Memory B cell (primary cell): ENCODE measurements at regions not wholly inside any gene's neighbourhood (a gene's known extent, or its start where the extent isn't known, plus 50 kb on each side); places are given as distances from the start of the nearest gene placed in this dataset.
"Not testable (repeated sequence)": the region's sequence is repeated elsewhere in the genome, so short reads cannot be mapped to it uniquely, and the experiment has no call there.

Experiments used
- ATAC-seq: fragments of 150-1000 bp; cut with Tn5 transposase; 2 replicates; pipeline ENCODE4 v1.10.0; 2021; ENCODE audit warnings: low read depth, mild to moderate bottlenecking, moderate library complexity
- DNase-seq, 2 donors: peaks; one replicate each; pipeline ENCODE4 v3.0.0; 2022; ENCODE audit warnings: low spot score in 2 of 2
- H3K27ac Mint-ChIP-seq: one replicate; pipeline ENCODE4 v1.8.0; 2022; ENCODE audit warnings: mild to moderate bottlenecking, moderate library complexity, mixed read lengths
- H3K27me3 Mint-ChIP-seq: one replicate; pipeline ENCODE4 v1.8.0; 2022; ENCODE audit warnings: mixed read lengths
- H3K36me3 Mint-ChIP-seq: one replicate; pipeline ENCODE4 v1.8.0; 2022; ENCODE audit warnings: mild to moderate bottlenecking, mixed read lengths
- H3K4me1 Mint-ChIP-seq: one replicate; pipeline ENCODE4 v1.8.0; 2022; ENCODE audit warnings: mixed read lengths
- H3K4me3 Mint-ChIP-seq: one replicate; pipeline ENCODE4 v1.8.0; 2022; ENCODE audit warnings: mild to moderate bottlenecking, moderate library complexity, mixed read lengths
- H3K9me3 Mint-ChIP-seq: one replicate; pipeline ENCODE4 v1.8.0; 2022; ENCODE audit warnings: mixed read lengths

- no peaks in the 10 kb centered on the region for H3K9me3 Mint-ChIP-seq
- no peak overlapping the region for H3K27ac Mint-ChIP-seq
- no peak for ATAC-seq
- peaks cover 6% of the 10 kb centered on the region for H3K27me3 Mint-ChIP-seq
- no peaks in the 10 kb centered on the region for H3K36me3 Mint-ChIP-seq
- H3K4me1 Mint-ChIP-seq = no peaks in the 10 kb centered on the region
- DNase-seq = no peak
- H3K4me3 Mint-ChIP-seq = no peak overlapping the region
These were observed 68.2 kb downstream of the LHX9 start for GRCh38 chr1:197985351-197985750.

DNA sequence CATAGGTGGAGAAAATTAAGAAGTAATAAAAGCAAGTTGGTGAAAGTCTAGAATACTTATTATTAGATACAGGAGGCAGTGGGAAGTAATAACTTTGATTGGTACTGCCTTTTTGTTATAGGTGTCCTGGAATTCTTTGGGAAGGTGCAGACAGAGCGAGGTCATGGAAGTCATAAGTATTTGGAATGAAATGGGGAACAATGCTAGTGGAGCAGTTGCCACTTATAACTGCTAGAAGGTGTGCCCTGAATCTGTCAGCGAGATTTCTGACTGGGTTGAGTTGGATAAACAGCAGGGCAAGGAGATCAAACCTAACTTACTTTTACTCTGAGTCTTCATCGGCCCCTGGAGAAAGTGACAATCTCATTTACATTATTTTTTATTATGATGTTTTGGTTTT is 69.6 kb downstream of the LHX9 start:
- Mint-ChIP-seq H3K27ac (no peak overlapping the region), H3K27me3 (peaks cover 3% of the 10 kb centered on the region), H3K4me3 (no peak overlapping the region), H3K36me3 (no peaks in the 10 kb centered on the region), H3K9me3 (no peaks in the 10 kb centered on the region), H3K4me1 (no peaks in the 10 kb centered on the region)
- DNase-seq (no peak), ATAC-seq (no peak)

DNA sequence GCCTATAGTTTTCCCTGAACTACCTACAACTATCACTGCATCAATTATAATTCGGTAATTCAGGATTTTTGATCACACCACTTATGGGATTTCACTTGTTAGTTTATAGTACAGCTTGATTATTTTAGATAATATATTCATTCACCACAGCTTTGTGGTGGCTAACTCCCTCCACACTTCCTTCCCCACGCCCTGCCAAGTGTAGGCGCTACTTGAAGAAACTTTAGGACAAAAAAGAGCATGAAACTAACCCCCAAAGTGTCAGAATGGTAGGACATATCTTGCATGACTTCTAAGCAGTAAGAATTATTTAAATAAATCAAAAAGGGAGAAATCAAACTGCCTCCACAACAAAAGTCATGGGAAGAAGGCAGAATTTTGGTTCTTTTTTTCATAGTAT is 70.1 kb downstream of the LHX9 start:
- no peaks in the 10 kb centered on the region for H3K9me3 Mint-ChIP-seq
- no peak overlapping the region for H3K4me3 Mint-ChIP-seq
- H3K36me3 Mint-ChIP-seq = no peaks in the 10 kb centered on the region
- no peaks in the 10 kb centered on the region for H3K4me1 Mint-ChIP-seq
- no peak overlapping the region for H3K27ac Mint-ChIP-seq
- ATAC-seq = no peak
- H3K27me3 Mint-ChIP-seq = peaks cover 3% of the 10 kb centered on the region
- no peak for DNase-seq

DNA sequence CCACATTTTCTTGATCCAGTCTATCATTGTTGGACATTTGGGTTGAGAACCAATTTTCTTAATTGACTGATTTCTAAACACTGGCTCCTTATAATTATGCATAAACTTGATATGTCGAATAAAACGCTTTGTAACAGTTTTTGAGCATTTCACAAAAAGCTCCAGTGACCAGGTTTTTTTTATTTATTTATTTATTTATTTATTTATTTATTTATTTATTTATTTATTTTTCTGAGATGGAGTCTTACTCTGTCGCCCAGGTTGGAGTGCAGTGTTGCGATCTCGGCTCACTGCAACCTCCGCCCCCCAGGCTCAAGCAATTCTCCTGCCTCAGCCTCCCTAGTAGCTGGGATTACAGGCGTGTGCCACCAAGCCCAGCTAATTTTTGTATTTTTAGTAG is 71.4 kb downstream of the LHX9 start:
- H3K36me3 Mint-ChIP-seq, H3K27me3 Mint-ChIP-seq, H3K4me3 Mint-ChIP-seq, ATAC-seq, H3K9me3 Mint-ChIP-seq, H3K27ac Mint-ChIP-seq, DNase-seq, H3K4me1 Mint-ChIP-seq: not testable (repeated sequence)

- H3K27ac Mint-ChIP-seq = no peak overlapping the region
- H3K36me3 Mint-ChIP-seq = no peaks in the 10 kb centered on the region
- ATAC-seq (no peak), DNase-seq (no peak)
- no peak overlapping the region for H3K4me3 Mint-ChIP-seq
- no peaks in the 10 kb centered on the region for H3K9me3 Mint-ChIP-seq
- no peaks in the 10 kb centered on the region for H3K27me3 Mint-ChIP-seq
- H3K4me1 Mint-ChIP-seq = no peaks in the 10 kb centered on the region
These were observed 71.9 kb downstream of the LHX9 start for GRCh38 chr1:197989058-197989457.

- no peak for ATAC-seq
- Mint-ChIP-seq H3K27me3 (peaks cover 6% of the 10 kb centered on the region), H3K36me3 (no peaks in the 10 kb centered on the region), H3K27ac (no peak overlapping the region), H3K4me3 (no peak overlapping the region), H3K4me1 (no peaks in the 10 kb centered on the region), H3K9me3 (no peaks in the 10 kb centered on the region)
- DNase-seq = no peak
These were observed 74.4 kb downstream of the LHX9 start for GRCh38 chr1:197991594-197991993.

GRCh38 chr1:197994907-197995407 is 77.8 kb downstream of the LHX9 start:
- H3K9me3 Mint-ChIP-seq = no peaks in the 10 kb centered on the region
- no peaks in the 10 kb centered on the region for H3K4me1 Mint-ChIP-seq
- no peak overlapping the region for H3K27ac Mint-ChIP-seq
- no peaks in the 10 kb centered on the region for H3K36me3 Mint-ChIP-seq
- no peak overlapping the region for H3K4me3 Mint-ChIP-seq
- peaks cover 6% of the 10 kb centered on the region for H3K27me3 Mint-ChIP-seq
- DNase-seq = no peak
- no peak for ATAC-seq

- no peak overlapping the region for H3K27ac Mint-ChIP-seq
- H3K36me3 Mint-ChIP-seq = no peaks in the 10 kb centered on the region
- no peaks in the 10 kb centered on the region for H3K4me1 Mint-ChIP-seq
- no peaks in the 10 kb centered on the region for H3K9me3 Mint-ChIP-seq
- peaks cover 6% of the 10 kb centered on the region for H3K27me3 Mint-ChIP-seq
- no peak for DNase-seq
- ATAC-seq = no peak
- no peak overlapping the region for H3K4me3 Mint-ChIP-seq
These were observed 78.5 kb downstream of the LHX9 start for GRCh38 chr1:197995408-197996258.

GRCh38 chr1:197996259-197996512 is 79.0 kb downstream of the LHX9 start:
- not testable (repeated sequence) for H3K9me3 Mint-ChIP-seq, ATAC-seq, H3K27ac Mint-ChIP-seq, H3K4me1 Mint-ChIP-seq, DNase-seq, H3K27me3 Mint-ChIP-seq, H3K36me3 Mint-ChIP-seq, H3K4me3 Mint-ChIP-seq

GRCh38 chr1:197998110-197998509 is 80.9 kb downstream of the LHX9 start:
- peaks cover 6% of the 10 kb centered on the region for H3K27me3 Mint-ChIP-seq
- no peak overlapping the region for H3K27ac Mint-ChIP-seq
- no peaks in the 10 kb centered on the region for H3K4me1 Mint-ChIP-seq
- H3K9me3 Mint-ChIP-seq = no peaks in the 10 kb centered on the region
- ATAC-seq (no peak), DNase-seq (no peak)
- H3K4me3 Mint-ChIP-seq = no peak overlapping the region
- H3K36me3 Mint-ChIP-seq = no peaks in the 10 kb centered on the region

- H3K36me3 Mint-ChIP-seq = no peaks in the 10 kb centered on the region
- no peak for DNase-seq
- no peaks in the 10 kb centered on the region for H3K4me1 Mint-ChIP-seq
These were observed 84.7 kb downstream of the LHX9 start for GRCh38 chr1:198001776-198002408.

GRCh38 chr1:198003468-198003867 is 86.3 kb downstream of the LHX9 start:
- no peaks in the 10 kb centered on the region for H3K9me3 Mint-ChIP-seq
- H3K27ac Mint-ChIP-seq = no peak overlapping the region
- no peak overlapping the region for H3K4me3 Mint-ChIP-seq
- no peak for ATAC-seq
- H3K4me1 Mint-ChIP-seq = no peaks in the 10 kb centered on the region
- no peak for DNase-seq
- no peaks in the 10 kb centered on the region for H3K36me3 Mint-ChIP-seq
- H3K27me3 Mint-ChIP-seq = peaks cover 3% of the 10 kb centered on the region

More at GRCh38 chr1:198001776-198002408, 84.7 kb downstream of the LHX9 start:
- no peak for ATAC-seq
- H3K27ac Mint-ChIP-seq = no peak overlapping the region
- H3K9me3 Mint-ChIP-seq = no peaks in the 10 kb centered on the region
- H3K27me3 Mint-ChIP-seq = peaks cover 2% of the 10 kb centered on the region
- H3K4me3 Mint-ChIP-seq = no peak overlapping the region

DNA sequence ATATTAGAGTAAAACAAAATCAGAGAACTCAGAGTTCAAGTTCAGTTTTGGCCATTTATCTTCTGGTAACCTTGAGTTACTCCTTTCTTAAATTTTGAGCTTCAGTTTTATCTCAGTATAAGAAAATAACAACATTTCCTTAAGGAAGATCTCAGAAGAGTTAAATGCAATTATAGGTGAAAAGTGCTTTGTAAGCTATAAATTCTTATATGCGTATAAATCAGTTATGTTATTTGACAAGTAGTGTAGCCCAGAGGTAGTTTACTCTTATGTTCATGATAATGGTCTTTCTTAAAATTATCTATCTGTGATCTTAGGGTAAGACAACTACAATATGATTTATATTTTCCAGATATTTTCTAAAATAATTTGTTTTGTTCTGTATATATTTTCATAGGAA is 89.8 kb downstream of the LHX9 start:
- DNase-seq = no peak
- Mint-ChIP-seq H3K9me3 (peaks cover 6% of the 10 kb centered on the region), H3K36me3 (no peaks in the 10 kb centered on the region), H3K27ac (no peak overlapping the region), H3K27me3 (peaks cover 6% of the 10 kb centered on the region), H3K4me3 (no peak overlapping the region), H3K4me1 (no peaks in the 10 kb centered on the region)
- ATAC-seq = no peak

DNA sequence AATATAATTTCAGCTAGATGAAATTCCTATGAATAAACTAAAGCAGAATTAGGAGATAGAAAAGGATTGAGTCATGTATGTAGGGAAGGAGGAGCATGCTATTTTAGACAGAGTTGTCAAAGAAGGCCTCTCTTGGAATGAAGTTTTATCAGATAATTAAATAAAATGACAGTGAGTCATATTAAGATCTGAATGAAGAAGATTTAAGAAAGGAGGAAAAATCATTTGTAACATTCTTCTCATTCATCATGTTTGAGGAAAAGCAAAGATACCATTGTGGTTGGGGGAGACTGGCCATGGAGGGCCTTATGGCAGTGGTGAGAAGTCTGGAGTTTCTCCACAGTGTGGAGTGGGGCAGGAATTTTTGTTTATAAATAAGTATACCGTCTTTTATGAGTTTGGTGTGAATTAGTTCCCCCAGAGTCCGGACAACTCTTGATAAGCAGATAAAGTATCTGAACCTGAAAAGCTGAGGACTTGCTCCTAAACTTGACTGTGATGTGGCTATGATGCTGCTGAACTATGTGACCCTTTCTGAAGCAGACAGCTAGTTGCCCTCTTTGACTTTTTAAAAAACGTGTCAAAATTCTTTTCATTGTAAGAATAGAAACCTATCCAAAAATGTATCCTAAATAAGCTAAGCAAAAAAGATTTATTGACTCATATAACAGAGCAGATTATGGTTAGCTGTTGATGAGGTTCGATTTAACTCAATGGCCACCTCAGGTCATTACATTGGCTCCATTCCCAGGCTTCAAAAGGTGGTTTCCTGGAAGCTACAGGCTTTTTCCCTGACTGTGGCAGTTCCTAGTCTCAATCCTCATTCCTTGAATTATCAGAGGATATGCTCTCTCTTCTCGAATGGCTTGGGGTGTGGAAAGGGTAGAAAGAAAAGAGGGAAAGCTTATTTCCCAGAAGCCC is 90.8 kb downstream of the LHX9 start:
- H3K9me3 Mint-ChIP-seq = peaks cover 6% of the 10 kb centered on the region
- H3K27me3 Mint-ChIP-seq = peaks cover 6% of the 10 kb centered on the region
- ATAC-seq (no peak), DNase-seq (no peak)
- no peaks in the 10 kb centered on the region for H3K36me3 Mint-ChIP-seq
- H3K4me1 Mint-ChIP-seq = no peaks in the 10 kb centered on the region
- H3K4me3 Mint-ChIP-seq = no peak overlapping the region
- no peak overlapping the region for H3K27ac Mint-ChIP-seq
